Parathyroid adenoma (tissue), 2 donors: ENCODE measurements at regions not wholly inside any gene's neighbourhood (a gene's known extent, or its start where the extent isn't known, plus 50 kb on each side); places are given as distances from the start of the nearest gene placed in this dataset.

Experiments
- H2AFZ ChIP-seq: fragments of 300-600 bp; sonication (generic); one replicate; pipeline ENCODE4 v1.7.0; 2017; ENCODE audit warnings: antibody characterized with exemption, mild to moderate bottlenecking
- H3K27ac ChIP-seq: fragments of 300-600 bp; sonication (generic); one replicate; pipeline ENCODE4 v1.7.0; 2017
- H3K27me3 ChIP-seq: fragments of 300-600 bp; sonication (generic); one replicate; pipeline ENCODE4 v1.7.0; 2017; ENCODE audit warnings: low read length; ENCODE audit not compliant: control insufficient read depth, insufficient read depth
- H3K36me3 ChIP-seq: fragments of 300-600 bp; sonication (generic); one replicate; pipeline ENCODE4 v1.7.0; 2017; ENCODE audit warnings: low read length; ENCODE audit not compliant: control insufficient read depth, insufficient read depth
- H3K4me1 ChIP-seq: fragments of 300-600 bp; sonication (generic); one replicate; pipeline ENCODE4 v1.7.0; 2017; ENCODE audit warnings: control low read depth
- H3K4me2 ChIP-seq: fragments of 300-600 bp; sonication (generic); one replicate; pipeline ENCODE4 v1.7.0; 2017; ENCODE audit warnings: low read length
- H3K4me3 ChIP-seq: fragments of 300-600 bp; sonication (generic); one replicate; pipeline ENCODE4 v1.7.0; 2017; ENCODE audit warnings: low read depth, low read length
- H3K79me2 ChIP-seq: fragments of 300-600 bp; sonication (generic); one replicate; pipeline ENCODE4 v1.7.0; 2017; ENCODE audit warnings: control low read depth
- H3K9ac ChIP-seq: fragments of 300-600 bp; sonication (generic); one replicate; pipeline ENCODE4 v1.7.0; 2017; ENCODE audit warnings: mild to moderate bottlenecking
- H3K9me3 ChIP-seq: fragments of 300-600 bp; sonication (generic); one replicate; pipeline ENCODE4 v1.7.0; 2017; ENCODE audit warnings: low read length; ENCODE audit not compliant: control insufficient read depth
- CTCF ChIP-seq: fragments of 300-600 bp; sonication (generic); IDR thresholded peaks from one replicate; pipeline ENCODE4 v1.7.0; 2017; ENCODE audit warnings: antibody characterized with exemption, mild to moderate bottlenecking
- donor health status: primary hyperparathyroidism.

DNA sequence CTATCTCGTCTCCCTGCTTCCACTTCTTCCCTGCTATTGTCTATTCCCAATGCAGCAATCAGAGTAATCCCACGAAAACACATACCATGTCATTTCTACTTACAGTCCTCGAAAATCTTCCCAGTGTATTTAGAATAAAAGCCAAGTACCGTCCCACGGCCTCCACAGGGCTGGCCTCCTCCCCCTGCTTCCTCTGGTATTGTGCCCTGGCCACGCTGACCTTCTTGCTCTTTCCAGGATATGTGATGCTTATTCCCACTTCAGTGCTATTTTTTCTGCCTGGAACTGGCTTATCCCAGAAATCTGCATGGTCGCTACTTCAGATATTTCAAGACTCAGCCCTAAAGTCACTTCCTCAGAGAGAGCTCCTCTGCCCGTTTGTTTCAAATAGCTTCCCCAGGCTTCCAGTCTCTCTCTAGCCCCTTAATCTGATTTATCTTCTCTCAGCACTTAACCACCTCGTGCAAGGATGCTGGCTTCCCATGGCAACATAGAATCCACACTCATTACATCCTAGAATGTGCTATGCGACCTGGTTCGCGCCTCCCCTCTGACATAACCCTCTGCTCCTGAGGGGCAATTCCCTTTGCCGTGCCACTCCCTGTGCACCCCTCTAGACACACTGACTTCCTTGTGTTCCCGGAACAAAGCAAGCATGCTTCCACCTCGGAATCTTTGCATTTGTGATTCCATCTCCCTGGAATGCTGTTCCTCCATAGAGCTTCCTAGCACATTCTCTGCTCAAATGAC lies 365.9 kb downstream of the ZSWIM6 start:
- Histone ChIP-seq H3K9me3 (no peaks in the 10 kb centered on the region), H3K36me3 (peaks cover 2% of the 10 kb centered on the region), H3K79me2 (no peaks in the 10 kb centered on the region), H3K4me3 (no peak overlapping the region), H3K4me1 (no peaks in the 10 kb centered on the region), H3K9ac (no peak overlapping the region), H3K27ac (no peak overlapping the region), H2AFZ (no peak overlapping the region), H3K27me3 (no peaks in the 10 kb centered on the region), H3K4me2 (no peak overlapping the region)
- no peak for TF ChIP-seq CTCF

- no peaks in the 10 kb centered on the region for H3K27me3 ChIP-seq
- no peak overlapping the region for H3K27ac ChIP-seq
- H3K79me2 ChIP-seq, result no peaks in the 10 kb centered on the region
- no peaks in the 10 kb centered on the region for H3K9me3 ChIP-seq
- H3K4me2 ChIP-seq, result no peak overlapping the region
- H3K9ac ChIP-seq, result no peak overlapping the region
- TF ChIP-seq CTCF, result no peak
- H3K4me1 ChIP-seq, result no peaks in the 10 kb centered on the region
- no peaks in the 10 kb centered on the region for H3K36me3 ChIP-seq
- no peak overlapping the region for H2AFZ ChIP-seq
- H3K4me3 ChIP-seq, result no peak overlapping the region
Measured at GRCh38 chr5:61701877-61702602, 370.0 kb downstream of the ZSWIM6 start.

- H3K27me3 ChIP-seq, result no peaks in the 10 kb centered on the region
- H3K27ac ChIP-seq, result no peak overlapping the region
- no peak overlapping the region for H3K4me2 ChIP-seq
- no peaks in the 10 kb centered on the region for H3K9me3 ChIP-seq
- no peak overlapping the region for H2AFZ ChIP-seq
- no peaks in the 10 kb centered on the region for H3K79me2 ChIP-seq
- H3K36me3 ChIP-seq, result no peaks in the 10 kb centered on the region
- TF ChIP-seq CTCF, result no peak
- no peak overlapping the region for H3K4me3 ChIP-seq
- no peak overlapping the region for H3K9ac ChIP-seq
- no peaks in the 10 kb centered on the region for H3K4me1 ChIP-seq
Measured at GRCh38 chr5:61702784-61703183, 370.7 kb downstream of the ZSWIM6 start.

DNA sequence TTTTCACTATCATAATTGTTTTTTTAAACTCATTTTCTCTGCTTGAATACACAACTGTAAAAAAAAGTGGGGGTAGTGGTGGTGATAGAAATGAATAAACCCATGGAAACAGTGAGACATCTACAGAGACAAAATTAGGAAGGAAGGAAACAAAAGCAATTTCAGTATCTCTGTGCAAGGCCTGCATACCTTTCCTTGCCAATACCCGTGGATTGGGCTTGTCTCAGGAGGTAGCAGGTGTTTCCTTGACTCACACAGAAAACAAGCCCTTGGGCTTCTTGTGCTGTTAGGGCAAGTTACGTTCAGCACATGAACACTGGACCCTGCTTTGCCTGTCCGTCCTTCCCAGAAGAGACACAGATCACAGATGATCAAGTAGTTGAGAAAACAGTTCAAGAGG lies 372.2 kb downstream of the ZSWIM6 start:
- no peaks in the 10 kb centered on the region for H3K27me3 ChIP-seq

More for the DNA sequence above, 372.2 kb downstream of the ZSWIM6 start:
- no peaks in the 10 kb centered on the region for H3K9me3 ChIP-seq
- TF ChIP-seq CTCF, result no peak
- no peak overlapping the region for H2AFZ ChIP-seq
- H3K79me2 ChIP-seq, result no peaks in the 10 kb centered on the region
- H3K4me3 ChIP-seq, result no peak overlapping the region
- H3K4me1 ChIP-seq, result no peaks in the 10 kb centered on the region
- H3K9ac ChIP-seq, result no peak overlapping the region
- H3K27ac ChIP-seq, result no peak overlapping the region
- H3K36me3 ChIP-seq, result no peaks in the 10 kb centered on the region
- no peak overlapping the region for H3K4me2 ChIP-seq
